Fibroblast of lung (primary cell): ENCODE measurements at regions not wholly inside any gene's neighbourhood (a gene's known extent, or its start where the extent isn't known, plus 50 kb on each side); places are given as distances from the start of the nearest gene placed in this dataset.
A peak's percentile ranks its signal among the peaks of the same experiment; 100 is the strongest.

Experiments used
- DNase-seq, 2 donors: peaks; one replicate each; pipeline versions ENCODE4 v3.0.0 to v3.0.0-alpha.2; 2010; ENCODE audit warnings: low read depth in 2 of 2
- H2AFZ ChIP-seq: 2 replicates; pipeline ENCODE4 v1.5.1; 2012; ENCODE audit warnings: low read length, control low read depth, inconsistent platforms
- H3K27ac ChIP-seq: 2 replicates; pipeline ENCODE4 v1.5.1; 2011; ENCODE audit warnings: low read length, control low read depth; ENCODE audit not compliant: insufficient read depth
- H3K27me3 ChIP-seq: 2 replicates; pipeline ENCODE4 v1.5.1; 2011; ENCODE audit warnings: mild to moderate bottlenecking, low read length; ENCODE audit not compliant: control insufficient read depth, insufficient read depth
- H3K36me3 ChIP-seq: 2 replicates; pipeline ENCODE4 v1.5.1; 2011; ENCODE audit warnings: low read length; ENCODE audit not compliant: control insufficient read depth, insufficient read depth
- H3K4me1 ChIP-seq: 2 replicates; pipeline ENCODE4 v1.5.1; 2011; ENCODE audit warnings: low read length; ENCODE audit not compliant: control insufficient read depth, insufficient read depth; ENCODE audit errors: extremely low read depth
- H3K4me2 ChIP-seq: 2 replicates; pipeline ENCODE4 v1.5.1; 2011; ENCODE audit warnings: low read length, control low read depth; ENCODE audit not compliant: insufficient read depth; ENCODE audit errors: extremely low read depth
- H3K4me3 ChIP-seq, 4 experiments: fragments of 200-600 bp in 1 of 4; sonication (generic) in 1 of 4; replicated peaks in 1 of 4; 2 replicates each; pipeline ENCODE4 v1.5.1; 2011 to 2016; ENCODE audit warnings: low read length in 4 of 4, low read depth in 3 of 4, mild to moderate bottlenecking in 3 of 4, control low read depth in 2 of 4, inconsistent platforms in 1 of 4, mixed read lengths in 1 of 4; ENCODE audit not compliant: insufficient read depth in 1 of 4; ENCODE audit errors: control extremely low read depth in 1 of 4
- H3K79me2 ChIP-seq: 2 replicates; pipeline ENCODE4 v1.5.1; 2012; ENCODE audit warnings: mild to moderate bottlenecking, low read length, inconsistent platforms; ENCODE audit not compliant: control insufficient read depth, insufficient read depth
- H3K9ac ChIP-seq: 2 replicates; pipeline ENCODE4 v1.5.1; 2011; ENCODE audit warnings: mild to moderate bottlenecking, low read length, control low read depth; ENCODE audit not compliant: insufficient read depth
- H3K9me3 ChIP-seq: 2 replicates; pipeline ENCODE4 v1.5.1; 2012; ENCODE audit warnings: low read depth, low read length; ENCODE audit not compliant: control insufficient read depth, insufficient read depth
- H4K20me1 ChIP-seq: 2 replicates; pipeline ENCODE4 v1.5.1; 2011; ENCODE audit warnings: low read length; ENCODE audit not compliant: control insufficient read depth, insufficient read depth; ENCODE audit errors: extremely low read depth
- EZH2 ChIP-seq: IDR thresholded peaks from 2 replicates; pipeline ENCODE4 v1.5.1; 2012; ENCODE audit warnings: low read length, control low read depth, mild to moderate bottlenecking; ENCODE audit errors: missing control alignments
- TF ChIP-seq, protein P1 (sequence below), 2 donors: IDR thresholded peaks in 1 of 2; conservative IDR thresholded peaks in 1 of 2; 1 replicate in 1 of 2; 2 replicates in 1 of 2; pipeline ENCODE4 v1.5.1; 2011 to 2012; ENCODE audit warnings: low read length in 2 of 2, control low read depth in 1 of 2, inconsistent platforms in 1 of 2, low read depth in 1 of 2, mild to moderate bottlenecking in 1 of 2

DNA sequence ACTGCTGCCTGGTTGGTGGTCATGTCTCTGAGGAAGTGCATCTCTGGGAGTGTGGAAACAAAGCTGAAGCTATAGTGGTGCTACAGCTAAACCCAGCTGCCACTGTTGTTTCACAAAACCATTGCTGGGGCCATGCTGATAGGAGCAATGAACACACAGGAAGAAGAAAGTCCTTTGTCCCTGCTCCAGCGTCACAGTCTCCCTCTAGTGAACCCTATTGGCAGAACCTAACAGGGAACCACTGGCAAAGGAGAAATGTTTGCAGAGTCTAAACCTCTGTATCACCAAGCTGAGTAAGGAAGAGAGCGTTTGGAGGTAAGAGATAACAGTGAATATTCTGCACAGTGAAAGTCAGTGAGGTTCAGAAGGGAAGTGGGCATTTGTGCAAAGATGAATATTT, 244.0 kb downstream of the YTHDC2 start:
- H2AFZ ChIP-seq = no peak overlapping the region
- no peaks in the 10 kb centered on the region for H3K36me3 ChIP-seq
- H3K9ac ChIP-seq = no peak overlapping the region
- no peak for DNase-seq
- no peaks in the 10 kb centered on the region for H3K4me1 ChIP-seq
- TF ChIP-seq, protein P1, sequence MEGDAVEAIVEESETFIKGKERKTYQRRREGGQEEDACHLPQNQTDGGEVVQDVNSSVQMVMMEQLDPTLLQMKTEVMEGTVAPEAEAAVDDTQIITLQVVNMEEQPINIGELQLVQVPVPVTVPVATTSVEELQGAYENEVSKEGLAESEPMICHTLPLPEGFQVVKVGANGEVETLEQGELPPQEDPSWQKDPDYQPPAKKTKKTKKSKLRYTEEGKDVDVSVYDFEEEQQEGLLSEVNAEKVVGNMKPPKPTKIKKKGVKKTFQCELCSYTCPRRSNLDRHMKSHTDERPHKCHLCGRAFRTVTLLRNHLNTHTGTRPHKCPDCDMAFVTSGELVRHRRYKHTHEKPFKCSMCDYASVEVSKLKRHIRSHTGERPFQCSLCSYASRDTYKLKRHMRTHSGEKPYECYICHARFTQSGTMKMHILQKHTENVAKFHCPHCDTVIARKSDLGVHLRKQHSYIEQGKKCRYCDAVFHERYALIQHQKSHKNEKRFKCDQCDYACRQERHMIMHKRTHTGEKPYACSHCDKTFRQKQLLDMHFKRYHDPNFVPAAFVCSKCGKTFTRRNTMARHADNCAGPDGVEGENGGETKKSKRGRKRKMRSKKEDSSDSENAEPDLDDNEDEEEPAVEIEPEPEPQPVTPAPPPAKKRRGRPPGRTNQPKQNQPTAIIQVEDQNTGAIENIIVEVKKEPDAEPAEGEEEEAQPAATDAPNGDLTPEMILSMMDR (conservative IDR thresholded peaks at IDR 0.05 in 1 of 2, IDR thresholded peaks at IDR 0.05 in 1 of 2; ENCODE audit: low read depth in 1 of 2, low read length in 2 of 2) = no peak
- TF ChIP-seq EZH2 = no peak
- no peak overlapping the region for H3K4me2 ChIP-seq
- H3K4me3 ChIP-seq = no peak overlapping the region
- H4K20me1 ChIP-seq = no peaks in the 10 kb centered on the region
- H3K9me3 ChIP-seq = no peaks in the 10 kb centered on the region
- no peaks in the 10 kb centered on the region for H3K27me3 ChIP-seq
- H3K79me2 ChIP-seq = no peaks in the 10 kb centered on the region
- H3K27ac ChIP-seq = no peak overlapping the region

DNA sequence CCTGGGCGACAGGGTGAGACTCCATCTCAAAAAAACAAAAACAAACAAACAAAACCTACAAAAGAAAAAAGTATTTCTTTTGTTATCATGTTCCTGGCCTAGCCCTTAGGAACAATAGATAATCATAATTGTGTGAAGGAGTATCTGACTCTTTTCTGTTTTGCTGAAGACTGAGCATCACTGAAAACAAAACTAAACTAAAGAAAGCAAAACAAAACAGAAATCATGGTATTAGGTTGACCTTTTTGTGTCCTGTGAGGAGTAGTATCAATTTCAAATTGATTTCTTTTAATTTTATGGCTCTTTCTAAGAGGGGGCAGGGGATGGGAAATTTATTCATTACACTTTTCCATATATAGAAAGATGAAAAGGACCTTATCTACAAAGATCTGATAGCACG, 246.0 kb downstream of the YTHDC2 start:
- Histone ChIP-seq H3K9me3 (no peaks in the 10 kb centered on the region), H3K27ac (no peak overlapping the region), H3K4me1 (no peaks in the 10 kb centered on the region), H3K79me2 (no peaks in the 10 kb centered on the region), H3K27me3 (no peaks in the 10 kb centered on the region), H3K4me3 (no peak overlapping the region), H3K4me2 (no peak overlapping the region), H3K9ac (no peak overlapping the region), H3K36me3 (no peaks in the 10 kb centered on the region), H4K20me1 (no peaks in the 10 kb centered on the region), H2AFZ (no peak overlapping the region)
- no peak for DNase-seq
- TF ChIP-seq, protein P1 (conservative IDR thresholded peaks at IDR 0.05 in 1 of 2, IDR thresholded peaks at IDR 0.05 in 1 of 2; ENCODE audit: low read depth in 1 of 2, low read length in 2 of 2) = no peak
- TF ChIP-seq EZH2 = no peak

DNA sequence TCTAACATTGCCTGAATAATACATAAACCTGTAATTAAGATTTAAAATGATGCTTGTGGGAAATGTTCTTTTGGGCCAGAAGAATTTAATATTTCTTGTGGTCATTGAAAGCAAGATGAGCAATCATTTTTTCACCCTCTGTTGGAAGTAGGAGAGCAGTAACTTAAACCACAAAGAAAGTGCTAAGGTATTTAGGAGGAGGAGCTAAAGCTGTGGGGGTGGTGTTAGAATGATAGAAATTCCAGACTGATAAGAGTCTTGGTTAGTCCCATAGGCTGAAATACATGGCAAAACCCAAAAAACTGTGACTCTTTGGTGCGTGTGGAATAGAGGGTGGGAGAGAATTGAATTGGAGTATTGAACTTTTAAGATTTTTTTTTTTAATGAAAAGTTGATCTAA, 247.0 kb downstream of the YTHDC2 start:
- TF ChIP-seq EZH2 = no peak
- TF ChIP-seq, protein P1 (conservative IDR thresholded peaks at IDR 0.05 in 1 of 2, IDR thresholded peaks at IDR 0.05 in 1 of 2; ENCODE audit: low read depth in 1 of 2, low read length in 2 of 2) = no peak
- Histone ChIP-seq H3K9ac (no peak overlapping the region), H3K4me2 (no peak overlapping the region), H3K79me2 (no peaks in the 10 kb centered on the region), H4K20me1 (no peaks in the 10 kb centered on the region), H3K27me3 (no peaks in the 10 kb centered on the region), H3K4me3 (no peak overlapping the region), H2AFZ (no peak overlapping the region), H3K27ac (no peak overlapping the region), H3K9me3 (no peaks in the 10 kb centered on the region), H3K4me1 (no peaks in the 10 kb centered on the region), H3K36me3 (no peaks in the 10 kb centered on the region)
- peak in 1 of 2 donors; percentile 57 for DNase-seq
